ENCODE measurements at regions not wholly inside any gene's neighbourhood (a gene's known extent, or its start where the extent isn't known, plus 50 kb on each side); places are given as distances from the start of the nearest gene placed in this dataset.

- H3K4me3 ChIP-seq (ENCODE audit: low read depth, low read length), result no peak overlapping the region
Measured at GRCh38 chr6:43868467-43868866, 98.5 kb downstream of the VEGFA start.

GRCh38 chr6:43867996-43868395, 98.0 kb downstream of the VEGFA start:
- no peak for TF ChIP-seq CTCF (IDR thresholded peaks at IDR 0.05; ENCODE audit: low read depth, low read length)
- TF ChIP-seq MYC (IDR thresholded peaks at IDR 0.05; ENCODE audit: low read depth, low read length), result no peak
- DNase-seq (ENCODE audit: low read depth), result no peak
- H3K4me3 ChIP-seq (ENCODE audit: low read depth, low read length), result no peak overlapping the region

More at GRCh38 chr6:43868467-43868866, 98.5 kb downstream of the VEGFA start:
- DNase-seq (ENCODE audit: low read depth), result no peak
- TF ChIP-seq MAX (IDR thresholded peaks at IDR 0.05; ENCODE audit: low read depth, low read length) (no peak), MYC (IDR thresholded peaks at IDR 0.05; ENCODE audit: low read depth, low read length) (no peak)

GRCh38 chr6:43867246-43867645, 97.2 kb downstream of the VEGFA start:
- no peak for DNase-seq (ENCODE audit: low read depth)
- no peak overlapping the region for H3K4me3 ChIP-seq (ENCODE audit: low read depth, low read length)
- TF ChIP-seq MAX (IDR thresholded peaks at IDR 0.05; ENCODE audit: low read depth, low read length) (no peak), POLR2A (IDR thresholded peaks at IDR 0.05; ENCODE audit: extremely low read depth, insufficient read length) (no peak), CTCF (IDR thresholded peaks at IDR 0.05; ENCODE audit: low read depth, low read length) (no peak), MYC (IDR thresholded peaks at IDR 0.05; ENCODE audit: low read depth, low read length) (no peak)

- no peak overlapping the region for H3K4me3 ChIP-seq (ENCODE audit: low read depth, low read length)
- TF ChIP-seq MYC (IDR thresholded peaks at IDR 0.05; ENCODE audit: low read depth, low read length), result no peak
- no peak for DNase-seq (ENCODE audit: low read depth)
Measured at GRCh38 chr6:43865932-43866645, 96.1 kb downstream of the VEGFA start.

GRCh38 chr6:43865086-43865485, 95.1 kb downstream of the VEGFA start:
- no peak for TF ChIP-seq MYC (IDR thresholded peaks at IDR 0.05; ENCODE audit: low read depth, low read length)
- TF ChIP-seq POLR2A (IDR thresholded peaks at IDR 0.05; ENCODE audit: extremely low read depth, insufficient read length), result no peak
- no peak for TF ChIP-seq CTCF (IDR thresholded peaks at IDR 0.05; ENCODE audit: low read depth, low read length)
- TF ChIP-seq MAX (IDR thresholded peaks at IDR 0.05; ENCODE audit: low read depth, low read length), result no peak
- no peak for DNase-seq (ENCODE audit: low read depth)
- no peak overlapping the region for H3K4me3 ChIP-seq (ENCODE audit: low read depth, low read length)

GRCh38 chr6:43862925-43863324, 92.9 kb downstream of the VEGFA start:
- H3K4me3 ChIP-seq (ENCODE audit: low read depth, low read length), result no peak overlapping the region
- DNase-seq (ENCODE audit: low read depth), result peak; percentile 36
- TF ChIP-seq CTCF (IDR thresholded peaks at IDR 0.05; ENCODE audit: low read depth, low read length), result no peak
- TF ChIP-seq MYC (IDR thresholded peaks at IDR 0.05; ENCODE audit: low read depth, low read length), result no peak
- TF ChIP-seq POLR2A (IDR thresholded peaks at IDR 0.05; ENCODE audit: extremely low read depth, insufficient read length), result no peak
- TF ChIP-seq MAX (IDR thresholded peaks at IDR 0.05; ENCODE audit: low read depth, low read length), result no peak

Measured in NB4 (cell line).